ENCODE measurements at regions not wholly inside any gene's neighbourhood (a gene's known extent, or its start where the extent isn't known, plus 50 kb on each side); places are given as distances from the start of the nearest gene placed in this dataset.

- no peak overlapping the region for H3K9ac ChIP-seq (ENCODE audit: insufficient read depth, low read length, poor library complexity, severe bottlenecking)
- Mint-ChIP-seq H3K36me3 (no peaks in the 10 kb centered on the region), H3K9me3 (peaks cover 0 to 4% (median 0%) of the 10 kb centered on the region in 7 donors), H3K27ac (no peak overlapping the region), H3K27me3 (ENCODE audit: low read depth in 3 of 3) (no peaks in the 10 kb centered on the region), H3K4me3 (no peak overlapping the region), H3K4me1 (no peaks in the 10 kb centered on the region)
- no peaks in the 10 kb centered on the region for H3K27me3 ChIP-seq (ENCODE audit: control insufficient read depth in 2 of 2, insufficient read depth in 2 of 2, low read length in 2 of 2)
- no peaks in the 10 kb centered on the region for H3K36me3 ChIP-seq (replicated peaks in 1 of 2; ENCODE audit: control insufficient read depth in 1 of 2, insufficient read depth in 2 of 2, low read length in 2 of 2)
- intact Hi-C loops (cut with micrococcal nuclease), result no loop called here
- H3K4me3 ChIP-seq (replicated peaks in 1 of 3; ENCODE audit: low read depth in 2 of 3, low read length in 3 of 3), result no peak overlapping the region
- H3K4me1 ChIP-seq (ENCODE audit: control insufficient read depth in 1 of 2, insufficient read depth in 2 of 2, low read length in 2 of 2), result no peaks in the 10 kb centered on the region
- no peak overlapping the region for H3K27ac ChIP-seq (ENCODE audit: low read depth in 1 of 2, low read length in 2 of 2)
- WGBS (ENCODE audit: insufficient coverage), result no CpG with 5 or more reads among the region's 1 CpG
- H2AFZ ChIP-seq (ENCODE audit: insufficient read depth, low read depth, low read length, poor library complexity, severe bottlenecking), result no peak overlapping the region
- no peaks in the 10 kb centered on the region for H3K9me3 ChIP-seq (replicated peaks in 1 of 2; ENCODE audit: control insufficient read depth in 1 of 2, insufficient read depth in 1 of 2, low read length in 2 of 2)
- no peaks in the 10 kb centered on the region for H3K79me2 ChIP-seq (ENCODE audit: insufficient read depth, low read length)
- TF ChIP-seq CTCF (IDR thresholded peaks at IDR 0.05), result no peak
- no peaks in the 10 kb centered on the region for H4K20me1 ChIP-seq (ENCODE audit: insufficient read depth, low read length)
- H3K4me2 ChIP-seq (replicated peaks; ENCODE audit: extremely low read depth, low read length, poor library complexity, severe bottlenecking), result no peak overlapping the region
- DNase-seq, result no peak
Observed at GRCh38 chr3:166275024-166275390, 437.8 kb upstream of the BCHE start.

- Histone ChIP-seq H3K4me2 (replicated peaks; ENCODE audit: extremely low read depth, low read length, poor library complexity, severe bottlenecking) (no peak overlapping the region), H3K27ac (ENCODE audit: low read depth in 1 of 2, low read length in 2 of 2) (no peak overlapping the region), H4K20me1 (ENCODE audit: insufficient read depth, low read length) (no peaks in the 10 kb centered on the region), H3K4me1 (ENCODE audit: control insufficient read depth in 1 of 2, insufficient read depth in 2 of 2, low read length in 2 of 2) (no peaks in the 10 kb centered on the region), H3K79me2 (ENCODE audit: insufficient read depth, low read length) (no peaks in the 10 kb centered on the region), H3K9me3 (replicated peaks in 1 of 2; ENCODE audit: control insufficient read depth in 1 of 2, insufficient read depth in 1 of 2, low read length in 2 of 2) (no peaks in the 10 kb centered on the region), H2AFZ (ENCODE audit: insufficient read depth, low read depth, low read length, poor library complexity, severe bottlenecking) (no peak overlapping the region), H3K36me3 (replicated peaks in 1 of 2; ENCODE audit: control insufficient read depth in 1 of 2, insufficient read depth in 2 of 2, low read length in 2 of 2) (no peaks in the 10 kb centered on the region), H3K9ac (ENCODE audit: insufficient read depth, low read length, poor library complexity, severe bottlenecking) (no peak overlapping the region), H3K27me3 (ENCODE audit: control insufficient read depth in 2 of 2, insufficient read depth in 2 of 2, low read length in 2 of 2) (no peaks in the 10 kb centered on the region), H3K4me3 (replicated peaks in 1 of 3; ENCODE audit: low read depth in 2 of 3, low read length in 3 of 3) (no peak overlapping the region)
- no peak overlapping the region for H3K27ac Mint-ChIP-seq
- H3K36me3 Mint-ChIP-seq, result no peaks in the 10 kb centered on the region
- no peaks in the 10 kb centered on the region for H3K4me1 Mint-ChIP-seq
- no peak for TF ChIP-seq CTCF (IDR thresholded peaks at IDR 0.05)
- no peak overlapping the region for H3K4me3 Mint-ChIP-seq
- peaks cover 0 to 4% (median 0%) of the 10 kb centered on the region in 7 donors for H3K9me3 Mint-ChIP-seq
- no peaks in the 10 kb centered on the region for H3K27me3 Mint-ChIP-seq (ENCODE audit: low read depth in 3 of 3)
- intact Hi-C loops (cut with micrococcal nuclease), result no loop called here
- 60% methylated on average over 2 of the region's 4 CpGs for WGBS (ENCODE audit: insufficient coverage)
- DNase-seq, result no peak
Observed at GRCh38 chr3:166274351-166275023, 437.3 kb upstream of the BCHE start.

Measured in CD14-positive monocyte (primary cell).